ENCODE measurements at regions not wholly inside any gene's neighbourhood (a gene's known extent, or its start where the extent isn't known, plus 50 kb on each side); places are given as distances from the start of the nearest gene placed in this dataset.

DNA sequence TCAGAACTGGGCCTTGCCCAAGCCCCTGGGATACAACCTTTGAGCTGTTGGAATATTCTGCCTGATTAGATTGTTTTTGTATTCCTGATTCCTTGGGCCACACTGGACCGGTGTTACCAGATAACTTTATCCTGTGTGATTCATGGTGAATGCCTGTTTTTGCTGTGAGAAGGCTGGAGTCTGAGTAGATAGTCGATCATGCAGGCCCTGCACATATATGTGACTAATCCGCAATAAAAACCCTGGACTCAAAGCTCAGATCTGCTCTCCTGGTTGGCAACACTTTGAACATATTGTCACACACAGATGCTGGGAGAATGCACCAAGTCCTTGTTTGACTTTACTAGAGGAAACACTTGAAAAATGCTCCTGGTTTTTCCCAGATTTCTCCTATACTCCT lies 183.9 kb upstream of the MBL2 start:
- TF ChIP-seq, protein P1, sequence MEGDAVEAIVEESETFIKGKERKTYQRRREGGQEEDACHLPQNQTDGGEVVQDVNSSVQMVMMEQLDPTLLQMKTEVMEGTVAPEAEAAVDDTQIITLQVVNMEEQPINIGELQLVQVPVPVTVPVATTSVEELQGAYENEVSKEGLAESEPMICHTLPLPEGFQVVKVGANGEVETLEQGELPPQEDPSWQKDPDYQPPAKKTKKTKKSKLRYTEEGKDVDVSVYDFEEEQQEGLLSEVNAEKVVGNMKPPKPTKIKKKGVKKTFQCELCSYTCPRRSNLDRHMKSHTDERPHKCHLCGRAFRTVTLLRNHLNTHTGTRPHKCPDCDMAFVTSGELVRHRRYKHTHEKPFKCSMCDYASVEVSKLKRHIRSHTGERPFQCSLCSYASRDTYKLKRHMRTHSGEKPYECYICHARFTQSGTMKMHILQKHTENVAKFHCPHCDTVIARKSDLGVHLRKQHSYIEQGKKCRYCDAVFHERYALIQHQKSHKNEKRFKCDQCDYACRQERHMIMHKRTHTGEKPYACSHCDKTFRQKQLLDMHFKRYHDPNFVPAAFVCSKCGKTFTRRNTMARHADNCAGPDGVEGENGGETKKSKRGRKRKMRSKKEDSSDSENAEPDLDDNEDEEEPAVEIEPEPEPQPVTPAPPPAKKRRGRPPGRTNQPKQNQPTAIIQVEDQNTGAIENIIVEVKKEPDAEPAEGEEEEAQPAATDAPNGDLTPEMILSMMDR (IDR thresholded peaks at IDR 0.05; ENCODE audit: extremely low read depth, missing control alignments), result no peak
- no peak for DNase-seq (ENCODE audit: low spot score)

GRCh38 chr10:52955337-52955736 lies 182.8 kb upstream of the MBL2 start:
- TF ChIP-seq, protein P1 (IDR thresholded peaks at IDR 0.05; ENCODE audit: extremely low read depth, missing control alignments), result no peak
- DNase-seq (ENCODE audit: low spot score), result no peak

- TF ChIP-seq, protein P1 (IDR thresholded peaks at IDR 0.05; ENCODE audit: extremely low read depth, missing control alignments), result no peak
Observed at GRCh38 chr10:52954407-52954806, 181.8 kb upstream of the MBL2 start.

GRCh38 chr10:52952391-52953055 lies 179.9 kb upstream of the MBL2 start:
- TF ChIP-seq, protein P1 (IDR thresholded peaks at IDR 0.05; ENCODE audit: extremely low read depth, missing control alignments), result no peak
- DNase-seq (ENCODE audit: low spot score), result no peak

More at GRCh38 chr10:52954407-52954806, 181.8 kb upstream of the MBL2 start:
- DNase-seq (ENCODE audit: low spot score), result no peak

DNA sequence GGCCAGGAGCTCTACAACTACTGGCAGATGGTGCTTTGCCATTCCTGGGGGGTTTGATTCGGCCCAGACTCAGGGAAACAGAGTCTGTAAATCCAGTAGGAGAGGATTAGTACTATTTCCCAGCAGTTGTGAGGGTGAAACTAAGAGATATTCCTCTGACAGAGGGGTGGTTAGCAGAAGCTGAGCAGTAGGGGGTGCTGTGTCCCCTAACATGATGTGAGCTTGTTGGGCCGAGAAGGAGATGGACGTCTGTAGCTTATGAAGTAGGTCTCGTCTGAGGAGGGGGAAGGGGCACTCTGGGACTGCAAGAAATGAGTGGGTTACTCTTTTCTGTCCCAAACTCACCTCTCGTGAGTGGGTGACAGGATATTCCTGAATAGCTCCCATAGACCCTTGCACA lies 179.2 kb upstream of the MBL2 start:
- TF ChIP-seq, protein P1 (IDR thresholded peaks at IDR 0.05; ENCODE audit: extremely low read depth, missing control alignments), result peak; percentile 66

DNA sequence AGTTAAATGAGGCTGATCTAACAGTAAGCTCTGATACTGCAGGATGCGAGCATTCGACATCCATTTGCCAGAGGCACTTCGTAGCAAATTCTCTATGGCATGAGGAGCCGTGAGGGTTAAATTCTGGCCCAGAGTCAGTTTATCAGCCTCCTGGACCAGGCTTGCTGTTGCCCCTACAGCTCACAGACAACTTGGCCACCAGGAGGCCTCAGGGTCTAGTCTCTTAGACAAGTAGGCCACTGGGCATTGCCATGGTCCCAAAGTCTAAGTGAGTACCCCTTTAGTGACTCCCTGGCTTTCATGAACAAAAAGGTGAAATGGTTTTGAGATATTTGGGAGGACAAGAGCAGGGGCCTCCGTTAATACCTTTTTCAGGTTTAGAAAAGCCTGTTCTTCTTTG lies 178.0 kb upstream of the MBL2 start:
- DNase-seq (ENCODE audit: low spot score), result no peak
- TF ChIP-seq, protein P1 (IDR thresholded peaks at IDR 0.05; ENCODE audit: extremely low read depth, missing control alignments), result no peak

More for the DNA sequence above, 179.2 kb upstream of the MBL2 start:
- DNase-seq (ENCODE audit: low spot score), result peak; percentile 58

GRCh38 chr10:52949899-52950298 lies 177.3 kb upstream of the MBL2 start:
- TF ChIP-seq, protein P1 (IDR thresholded peaks at IDR 0.05; ENCODE audit: extremely low read depth, missing control alignments), result no peak
- DNase-seq (ENCODE audit: low spot score), result no peak
